ENCODE measurements at regions not wholly inside any gene's neighbourhood (a gene's known extent, or its start where the extent isn't known, plus 50 kb on each side); places are given as distances from the start of the nearest gene placed in this dataset.

DNA sequence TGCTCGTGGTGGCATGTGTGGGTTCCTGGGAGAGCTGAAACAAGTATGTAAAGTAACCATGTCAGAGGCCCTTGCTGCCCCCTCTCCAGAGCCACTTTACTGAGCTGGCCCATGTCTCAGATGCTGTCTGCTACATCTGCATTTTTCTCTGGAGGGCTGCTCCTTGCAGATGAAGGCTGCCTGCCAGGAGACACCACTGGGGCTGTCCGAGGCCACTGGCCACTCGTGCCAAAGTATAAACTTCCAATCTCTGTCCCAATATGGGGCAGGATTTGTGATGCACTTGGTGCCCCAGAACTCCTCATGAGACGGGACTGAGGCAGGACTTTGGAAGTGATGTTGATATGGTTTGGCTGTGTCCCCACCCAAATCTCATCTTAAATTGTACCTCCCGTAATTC lies 478.4 kb upstream of the B3GAT1 start:
- TF ChIP-seq, protein P1, sequence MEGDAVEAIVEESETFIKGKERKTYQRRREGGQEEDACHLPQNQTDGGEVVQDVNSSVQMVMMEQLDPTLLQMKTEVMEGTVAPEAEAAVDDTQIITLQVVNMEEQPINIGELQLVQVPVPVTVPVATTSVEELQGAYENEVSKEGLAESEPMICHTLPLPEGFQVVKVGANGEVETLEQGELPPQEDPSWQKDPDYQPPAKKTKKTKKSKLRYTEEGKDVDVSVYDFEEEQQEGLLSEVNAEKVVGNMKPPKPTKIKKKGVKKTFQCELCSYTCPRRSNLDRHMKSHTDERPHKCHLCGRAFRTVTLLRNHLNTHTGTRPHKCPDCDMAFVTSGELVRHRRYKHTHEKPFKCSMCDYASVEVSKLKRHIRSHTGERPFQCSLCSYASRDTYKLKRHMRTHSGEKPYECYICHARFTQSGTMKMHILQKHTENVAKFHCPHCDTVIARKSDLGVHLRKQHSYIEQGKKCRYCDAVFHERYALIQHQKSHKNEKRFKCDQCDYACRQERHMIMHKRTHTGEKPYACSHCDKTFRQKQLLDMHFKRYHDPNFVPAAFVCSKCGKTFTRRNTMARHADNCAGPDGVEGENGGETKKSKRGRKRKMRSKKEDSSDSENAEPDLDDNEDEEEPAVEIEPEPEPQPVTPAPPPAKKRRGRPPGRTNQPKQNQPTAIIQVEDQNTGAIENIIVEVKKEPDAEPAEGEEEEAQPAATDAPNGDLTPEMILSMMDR (conservative IDR thresholded peaks at IDR 0.05) = no peak
- TF ChIP-seq EZH2 (IDR thresholded peaks at IDR 0.05; ENCODE audit: low read depth) = no peak
